Muscle of leg (tissue), 3 donors: ENCODE measurements at regions not wholly inside any gene's neighbourhood (a gene's known extent, or its start where the extent isn't known, plus 50 kb on each side); places are given as distances from the start of the nearest gene placed in this dataset.

Experiments
- DNase-seq: peaks from one replicate; pipeline ENCODE4 v3.0.0; 2013
- H3K27ac ChIP-seq: one replicate; pipeline ENCODE4 v1.5.1; 2013; ENCODE audit warnings: mild to moderate bottlenecking, low read length, control low read depth
- H3K27me3 ChIP-seq: one replicate; pipeline ENCODE4 v1.6.1; 2013; ENCODE audit warnings: low read length; ENCODE audit not compliant: control insufficient read depth, insufficient read depth
- H3K36me3 ChIP-seq: one replicate; pipeline ENCODE4 v1.6.1; 2013; ENCODE audit warnings: low read length; ENCODE audit not compliant: control insufficient read depth, insufficient read depth
- H3K4me1 ChIP-seq: one replicate; pipeline ENCODE4 v1.6.1; 2013; ENCODE audit warnings: low read length; ENCODE audit not compliant: control insufficient read depth, insufficient read depth
- H3K4me3 ChIP-seq: one replicate; pipeline ENCODE4 v1.5.1; 2013; ENCODE audit warnings: low read length, control low read depth
- H3K9me3 ChIP-seq: replicated peaks from 2 replicates; pipeline ENCODE4 v1.6.1; 2013; ENCODE audit warnings: low read depth, low read length; ENCODE audit not compliant: control insufficient read depth
- WGBS: methylation state at CpG from one replicate; pipeline ENCODE4 v1.1.5; 2013; ENCODE audit warnings: missing lambda C conversion rate; ENCODE audit not compliant: insufficient coverage; 5-methylcytosine and 5-hydroxymethylcytosine counted together

DNA sequence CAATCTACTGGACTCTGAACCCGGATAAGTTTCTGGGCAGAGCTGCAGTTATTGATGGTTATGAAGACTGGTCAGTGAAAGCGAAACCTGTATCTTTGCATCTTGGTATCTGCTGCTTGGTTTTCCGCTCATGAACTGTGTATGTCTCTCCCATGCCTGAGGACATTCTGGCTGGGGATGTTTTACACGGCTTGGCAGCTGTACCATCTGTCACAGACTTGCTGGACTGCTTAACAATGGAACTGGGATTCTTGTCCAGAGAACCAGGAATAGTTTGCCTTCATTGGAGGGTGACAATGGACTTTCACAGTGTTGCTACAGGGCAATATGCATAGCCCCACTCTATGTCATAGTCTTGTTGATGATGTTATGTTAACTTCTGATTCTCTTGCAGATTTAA is 119.9 kb upstream of the TMEM106B start:
- DNase-seq, result no peak
- WGBS, result 87% methylated on average over 4 of the region's 4 CpGs
- no peaks in the 10 kb centered on the region for H3K27me3 ChIP-seq
- H3K9me3 ChIP-seq, result no peaks in the 10 kb centered on the region
- H3K4me1 ChIP-seq, result no peaks in the 10 kb centered on the region
- no peak overlapping the region for H3K4me3 ChIP-seq
- no peaks in the 10 kb centered on the region for H3K36me3 ChIP-seq
- H3K27ac ChIP-seq, result no peak overlapping the region

GRCh38 chr7:12092499-12093130 is 118.5 kb upstream of the TMEM106B start:
- Histone ChIP-seq H3K27ac (no peak overlapping the region), H3K4me3 (no peak overlapping the region), H3K27me3 (no peaks in the 10 kb centered on the region), H3K9me3 (no peaks in the 10 kb centered on the region), H3K4me1 (no peaks in the 10 kb centered on the region), H3K36me3 (no peaks in the 10 kb centered on the region)
- no peak for DNase-seq
- no CpG with 5 or more reads among the region's 5 CpGs for WGBS

DNA sequence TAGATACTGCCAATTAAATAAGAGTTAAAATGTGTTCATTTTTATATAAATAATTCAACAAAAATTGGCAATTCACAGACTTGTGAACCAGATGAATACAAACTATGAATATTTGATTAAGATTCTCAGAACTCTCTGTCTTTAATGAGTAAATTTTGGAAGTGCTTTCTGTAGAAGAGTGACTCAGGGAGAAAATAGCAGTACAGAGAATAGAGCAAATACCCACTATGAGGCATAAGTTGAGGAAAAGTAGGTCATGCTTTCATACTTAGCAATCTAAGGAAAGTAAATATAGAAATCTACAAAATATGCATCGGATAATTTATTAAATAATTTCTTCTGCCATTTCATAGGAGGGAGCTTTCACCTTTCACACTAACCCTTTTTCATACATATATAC is 117.7 kb upstream of the TMEM106B start:
- Histone ChIP-seq H3K36me3 (no peaks in the 10 kb centered on the region), H3K9me3 (no peaks in the 10 kb centered on the region), H3K27ac (no peak overlapping the region), H3K27me3 (no peaks in the 10 kb centered on the region), H3K4me3 (no peak overlapping the region), H3K4me1 (no peaks in the 10 kb centered on the region)
- WGBS, result no CpG with 5 or more reads among the region's 1 CpG
- DNase-seq, result no peak

DNA sequence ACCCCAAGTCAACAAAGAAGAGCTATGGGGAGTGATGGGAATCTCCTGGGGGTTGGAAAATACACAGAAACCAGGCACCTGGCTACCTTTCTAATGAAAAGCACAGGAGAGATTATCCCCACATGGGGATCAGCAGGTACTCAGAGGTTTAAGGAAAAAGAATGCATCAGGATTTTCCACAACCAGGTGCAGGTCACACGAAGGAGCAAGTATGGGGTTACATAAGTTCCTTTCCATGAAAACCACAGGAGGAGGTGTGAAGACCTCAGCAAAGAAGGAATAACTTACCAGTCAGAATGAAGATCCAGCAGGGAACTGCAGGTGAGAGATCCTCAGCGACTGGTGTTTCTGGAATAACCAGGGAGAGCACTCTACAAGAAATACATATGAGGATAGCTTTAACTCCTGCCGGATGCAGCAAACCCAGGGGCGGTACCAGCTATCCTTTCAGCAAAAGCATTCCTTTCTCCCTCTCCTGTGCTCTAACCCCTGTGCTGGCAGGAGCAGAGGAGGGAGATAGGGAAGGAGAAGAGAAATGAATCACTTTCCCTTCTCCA is 116.7 kb upstream of the TMEM106B start:
- H3K4me1 ChIP-seq, result no peaks in the 10 kb centered on the region
- H3K27ac ChIP-seq, result no peak overlapping the region
- H3K27me3 ChIP-seq, result no peaks in the 10 kb centered on the region
- no peak overlapping the region for H3K4me3 ChIP-seq
- WGBS, result 33% methylated on average over 1 of the region's 4 CpGs
- no peak for DNase-seq
- H3K9me3 ChIP-seq, result no peaks in the 10 kb centered on the region
- H3K36me3 ChIP-seq, result no peaks in the 10 kb centered on the region

- no peaks in the 10 kb centered on the region for H3K27me3 ChIP-seq
- no peaks in the 10 kb centered on the region for H3K36me3 ChIP-seq
- H3K27ac ChIP-seq, result no peak overlapping the region
- H3K4me3 ChIP-seq, result no peak overlapping the region
- H3K9me3 ChIP-seq, result no peaks in the 10 kb centered on the region
- DNase-seq, result no peak
- no peaks in the 10 kb centered on the region for H3K4me1 ChIP-seq
- 17% methylated on average over 1 of the region's 3 CpGs for WGBS
These were observed 109.0 kb upstream of the TMEM106B start for GRCh38 chr7:12102126-12102525.

DNA sequence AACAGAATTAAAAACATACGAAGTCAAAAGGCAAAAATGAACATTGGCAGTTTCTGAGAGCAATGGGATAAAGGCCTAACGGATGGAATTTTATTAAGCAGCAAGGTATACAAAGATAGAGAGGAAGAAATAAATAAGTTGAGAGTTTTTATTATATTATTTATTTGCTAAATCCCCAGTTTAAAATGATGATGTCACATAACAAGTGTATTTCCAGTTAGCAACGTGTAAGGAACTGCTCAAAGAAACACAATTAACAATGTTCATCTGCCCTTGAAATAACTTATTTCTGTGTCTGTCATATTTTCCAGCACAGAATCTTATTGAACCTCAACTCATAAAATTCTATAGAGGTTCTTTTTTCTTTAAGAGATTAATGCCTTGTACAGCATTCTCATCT is 108.6 kb upstream of the TMEM106B start:
- H3K4me3 ChIP-seq, result no peak overlapping the region
- WGBS, result no CpG with 5 or more reads among the region's 3 CpGs

DNA sequence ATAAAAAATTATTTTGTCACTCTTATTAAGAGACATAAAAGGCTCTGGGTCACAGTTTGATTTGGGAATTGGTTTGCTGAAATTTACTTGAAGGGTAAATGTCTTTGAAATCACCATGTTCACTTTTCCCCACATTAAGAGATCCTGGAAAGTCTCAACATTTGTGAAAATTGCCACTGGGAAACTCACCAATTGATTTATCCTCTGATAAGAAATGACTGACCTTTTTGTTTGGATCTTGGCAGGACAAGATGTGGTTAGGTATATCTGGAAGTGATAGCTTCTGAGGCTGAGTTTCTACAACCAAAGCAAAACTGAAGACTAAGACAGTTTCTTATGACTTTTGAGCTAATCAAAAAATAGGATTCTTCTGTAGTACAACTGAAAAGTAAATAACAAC is 107.1 kb upstream of the TMEM106B start:
- no peaks in the 10 kb centered on the region for H3K36me3 ChIP-seq
- no peaks in the 10 kb centered on the region for H3K27me3 ChIP-seq
- no peaks in the 10 kb centered on the region for H3K4me1 ChIP-seq
- DNase-seq, result no peak
- no peaks in the 10 kb centered on the region for H3K9me3 ChIP-seq
- no peak overlapping the region for H3K27ac ChIP-seq
- no peak overlapping the region for H3K4me3 ChIP-seq

More for the DNA sequence above, 108.6 kb upstream of the TMEM106B start:
- H3K27me3 ChIP-seq, result no peaks in the 10 kb centered on the region
- H3K4me1 ChIP-seq, result no peaks in the 10 kb centered on the region
- no peak overlapping the region for H3K27ac ChIP-seq
- no peak for DNase-seq
- no peaks in the 10 kb centered on the region for H3K9me3 ChIP-seq
- no peaks in the 10 kb centered on the region for H3K36me3 ChIP-seq

DNA sequence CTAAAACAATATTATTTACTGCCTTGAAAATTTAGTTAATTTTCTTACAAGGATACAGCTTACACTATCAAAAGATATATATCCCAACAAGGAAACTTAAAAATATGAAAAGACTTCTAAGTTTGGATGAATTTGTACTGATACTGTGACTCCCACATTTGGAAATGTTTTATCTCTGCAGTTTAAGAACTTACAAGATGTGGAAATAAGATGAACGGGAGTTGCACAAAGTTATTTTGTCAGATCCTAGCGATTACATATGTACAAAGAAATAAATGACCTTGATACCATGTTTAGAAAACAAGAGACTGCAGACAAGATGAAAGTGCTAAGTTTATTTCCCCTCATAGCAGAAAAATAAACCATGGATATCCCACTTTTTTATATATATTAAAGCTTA is 103.7 kb upstream of the TMEM106B start:
- no peak overlapping the region for H3K27ac ChIP-seq
- H3K9me3 ChIP-seq, result no peaks in the 10 kb centered on the region
- no CpG with 5 or more reads among the region's 2 CpGs for WGBS
- no peak for DNase-seq
- no peak overlapping the region for H3K4me3 ChIP-seq
- H3K27me3 ChIP-seq, result peaks cover 8% of the 10 kb centered on the region
- H3K4me1 ChIP-seq, result no peaks in the 10 kb centered on the region
- H3K36me3 ChIP-seq, result no peaks in the 10 kb centered on the region

GRCh38 chr7:12107841-12108254 is 103.2 kb upstream of the TMEM106B start:
- no peak for DNase-seq
- no CpG with 5 or more reads among the region's 3 CpGs for WGBS
- no peak overlapping the region for H3K27ac ChIP-seq
- peaks cover 8% of the 10 kb centered on the region for H3K27me3 ChIP-seq
- H3K36me3 ChIP-seq, result no peaks in the 10 kb centered on the region
- no peak overlapping the region for H3K4me3 ChIP-seq
- H3K9me3 ChIP-seq, result no peaks in the 10 kb centered on the region
- no peaks in the 10 kb centered on the region for H3K4me1 ChIP-seq

- H3K27me3 ChIP-seq, result peaks cover 8% of the 10 kb centered on the region
- H3K27ac ChIP-seq, result no peak overlapping the region
- no peak overlapping the region for H3K4me3 ChIP-seq
- H3K36me3 ChIP-seq, result no peaks in the 10 kb centered on the region
- no peaks in the 10 kb centered on the region for H3K4me1 ChIP-seq
- no peaks in the 10 kb centered on the region for H3K9me3 ChIP-seq
- DNase-seq, result no peak
- WGBS, result no CpG with 5 or more reads among the region's 3 CpGs
These were observed 100.7 kb upstream of the TMEM106B start for GRCh38 chr7:12110425-12110824.
